ENCODE measurements at regions not wholly inside any gene's neighbourhood (a gene's known extent, or its start where the extent isn't known, plus 50 kb on each side); places are given as distances from the start of the nearest gene placed in this dataset.
A peak's percentile ranks its signal among the peaks of the same experiment; 100 is the strongest.

DNA sequence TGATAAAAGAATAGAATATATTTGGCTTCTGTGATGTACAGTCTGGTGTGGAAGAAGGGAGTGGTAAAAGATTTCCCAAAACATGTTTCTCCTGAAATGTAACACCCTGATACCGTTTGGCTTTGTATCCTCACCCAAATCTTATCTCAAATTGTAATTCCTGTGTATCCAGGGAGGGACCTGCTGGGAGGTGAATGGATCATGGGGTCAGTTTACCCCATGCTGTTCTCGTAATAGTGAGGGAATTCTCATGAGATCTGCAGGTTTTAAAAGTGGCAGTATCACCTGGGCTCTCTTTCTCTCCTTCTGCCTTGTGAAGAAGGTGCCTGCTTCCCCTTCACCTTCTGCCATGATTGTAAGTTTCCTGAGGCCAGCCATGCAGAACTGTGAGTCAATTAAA, 1070.8 kb downstream of the IGSF11 start:
- H3K27me3 ChIP-seq = no peaks in the 10 kb centered on the region
- DNase-seq = no peak

DNA sequence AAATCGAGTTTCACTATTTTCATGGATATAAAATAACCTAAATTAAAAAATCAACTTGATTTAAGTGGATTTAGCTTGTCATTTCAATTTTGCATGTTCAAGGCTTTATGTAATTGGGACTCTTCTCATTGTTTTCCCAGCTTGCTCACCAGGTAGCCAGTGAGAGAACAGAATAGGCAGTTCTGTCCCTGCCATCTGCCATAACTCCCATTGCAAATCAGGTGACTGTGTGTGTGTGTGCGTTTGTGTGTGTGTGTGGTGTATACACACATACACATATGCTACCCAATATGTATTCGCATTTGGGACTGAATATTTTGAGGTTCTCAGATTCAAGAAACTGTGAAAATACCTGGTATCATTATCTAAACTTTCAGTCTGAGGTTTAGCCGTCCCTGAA, 1069.8 kb downstream of the IGSF11 start:
- H3K27me3 ChIP-seq = no peaks in the 10 kb centered on the region
- no peaks in the 10 kb centered on the region for H3K9me3 ChIP-seq
- DNase-seq = no peak
- no peak overlapping the region for H3K4me3 ChIP-seq
- H3K36me3 ChIP-seq = no peaks in the 10 kb centered on the region

More for the DNA sequence above, 1070.8 kb downstream of the IGSF11 start:
- H3K9me3 ChIP-seq = no peaks in the 10 kb centered on the region
- no peaks in the 10 kb centered on the region for H3K36me3 ChIP-seq
- H3K4me3 ChIP-seq = no peak overlapping the region

DNA sequence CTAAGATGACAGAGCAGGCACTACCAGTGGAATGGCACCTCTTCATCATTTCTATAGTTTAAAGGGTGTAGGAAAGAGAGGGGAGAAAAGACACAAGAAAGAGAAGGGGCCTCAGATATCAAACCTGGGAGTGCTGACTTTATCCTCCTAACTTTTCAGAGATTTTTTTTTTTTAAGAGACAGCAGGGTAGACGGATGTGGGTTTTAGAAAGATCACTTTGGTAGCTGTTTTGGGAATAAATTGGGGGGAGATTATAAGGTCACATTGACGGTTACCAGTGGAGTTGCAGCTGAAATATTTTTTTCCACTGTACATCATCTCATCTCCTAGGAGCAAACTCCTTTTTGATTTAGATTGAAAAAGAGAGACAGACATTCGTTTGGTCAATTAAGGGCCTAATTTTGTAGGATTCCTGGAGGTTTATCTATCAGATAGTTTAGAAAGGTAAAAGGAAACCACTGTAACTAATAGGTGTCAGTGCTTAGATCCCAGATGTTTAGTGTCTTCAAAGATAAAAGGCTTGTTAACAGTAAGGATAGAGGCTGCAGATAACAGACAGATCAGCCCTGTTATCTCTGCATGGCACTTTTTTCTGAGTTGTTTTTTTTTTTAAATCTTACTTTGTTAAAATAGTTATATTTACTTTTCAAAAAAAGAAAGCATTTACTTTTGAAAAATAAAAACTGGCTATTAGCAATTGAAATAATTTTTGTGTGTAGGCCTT, 1057.0 kb downstream of the IGSF11 start:
- H3K27me3 ChIP-seq = no peaks in the 10 kb centered on the region
- DNase-seq = no peak
- no peak overlapping the region for H3K4me3 ChIP-seq
- H3K9me3 ChIP-seq = no peaks in the 10 kb centered on the region
- H3K36me3 ChIP-seq = no peaks in the 10 kb centered on the region

DNA sequence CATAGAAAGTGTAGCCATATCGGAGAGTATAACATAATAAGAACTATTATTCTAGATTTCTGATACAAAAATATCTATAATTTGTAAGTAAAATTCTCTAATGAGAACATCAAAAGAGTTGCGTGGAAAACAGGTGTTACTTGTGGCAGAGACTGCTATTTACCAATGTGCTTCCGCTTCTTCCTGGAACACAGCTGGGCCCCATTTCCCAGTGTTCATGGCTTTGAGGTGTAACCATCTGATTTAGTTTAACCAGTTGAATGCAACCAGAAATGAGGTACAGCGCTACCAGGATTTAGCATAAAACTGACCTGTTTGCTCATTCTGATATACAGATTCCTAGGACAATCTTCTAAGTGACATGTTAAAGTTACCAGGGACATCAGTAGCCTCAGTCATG, 1055.2 kb downstream of the IGSF11 start:
- DNase-seq = no peak
- Histone ChIP-seq H3K9me3 (no peaks in the 10 kb centered on the region), H3K4me3 (no peak overlapping the region), H3K27me3 (no peaks in the 10 kb centered on the region), H3K36me3 (no peaks in the 10 kb centered on the region)

DNA sequence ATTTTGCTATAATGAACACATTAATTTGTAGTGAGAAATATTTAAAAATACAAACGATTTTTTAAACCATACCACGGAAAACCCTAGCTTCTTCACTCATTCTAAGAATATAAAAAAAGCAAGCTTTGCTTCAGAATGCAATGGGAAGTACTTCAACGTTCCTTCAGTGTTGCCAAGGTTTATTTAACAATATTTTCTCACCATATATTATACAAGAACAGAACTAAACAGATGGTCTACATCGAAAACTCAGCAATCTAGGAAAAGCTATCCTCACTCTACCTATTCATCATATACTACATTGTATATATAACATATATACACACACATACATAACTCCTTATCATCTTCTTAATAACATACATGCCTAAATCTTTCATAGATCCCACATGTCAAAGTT, 1047.4 kb downstream of the IGSF11 start:
- Histone ChIP-seq H3K9me3 (no peaks in the 10 kb centered on the region), H3K36me3 (no peaks in the 10 kb centered on the region), H3K4me3 (no peak overlapping the region), H3K27me3 (no peaks in the 10 kb centered on the region)
- DNase-seq = no peak

DNA sequence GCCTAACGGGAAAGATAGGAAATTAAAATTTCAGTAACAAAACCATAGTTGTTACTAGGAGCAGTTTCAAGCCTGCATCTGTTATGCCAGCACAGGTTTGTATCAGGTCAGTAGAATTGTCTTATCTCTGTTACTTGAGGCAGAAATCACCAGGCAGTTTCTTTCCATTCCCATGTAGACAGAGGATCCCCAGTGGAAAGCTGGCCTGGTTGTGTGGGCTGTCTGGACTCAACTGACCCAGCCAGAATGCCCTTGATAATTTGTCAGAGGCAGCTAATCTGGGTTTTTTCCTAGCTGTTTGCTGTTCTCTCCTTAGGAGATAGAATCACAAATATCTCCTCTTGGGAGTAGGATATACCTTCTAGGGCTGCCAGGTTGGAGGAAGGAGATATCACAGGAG, 1044.7 kb downstream of the IGSF11 start:
- no peaks in the 10 kb centered on the region for H3K36me3 ChIP-seq
- H3K27me3 ChIP-seq = no peaks in the 10 kb centered on the region
- DNase-seq = no peak
- no peak overlapping the region for H3K4me3 ChIP-seq
- H3K9me3 ChIP-seq = no peaks in the 10 kb centered on the region

DNA sequence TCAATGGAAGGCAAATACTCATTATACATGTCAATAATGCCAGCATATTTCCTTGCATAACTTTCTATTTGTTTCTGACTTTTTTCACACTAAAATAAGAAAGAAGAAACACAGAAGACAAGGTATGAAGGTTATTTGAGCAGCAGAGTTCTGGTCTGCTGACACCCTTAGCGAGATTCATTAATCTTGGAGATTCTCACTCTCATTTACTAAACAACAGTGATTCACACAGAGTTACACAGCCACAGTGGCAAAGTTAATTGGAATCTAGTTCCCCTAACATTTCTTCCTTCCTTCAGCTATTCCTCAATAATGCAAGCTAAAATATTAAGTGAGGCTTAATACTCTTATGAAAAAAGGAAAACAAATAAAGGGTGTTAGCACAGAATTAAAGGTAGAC, 1044.0 kb downstream of the IGSF11 start:
- no peaks in the 10 kb centered on the region for H3K9me3 ChIP-seq
- DNase-seq = no peak
- H3K4me3 ChIP-seq = no peak overlapping the region
- no peaks in the 10 kb centered on the region for H3K27me3 ChIP-seq
- H3K36me3 ChIP-seq = no peaks in the 10 kb centered on the region

DNA sequence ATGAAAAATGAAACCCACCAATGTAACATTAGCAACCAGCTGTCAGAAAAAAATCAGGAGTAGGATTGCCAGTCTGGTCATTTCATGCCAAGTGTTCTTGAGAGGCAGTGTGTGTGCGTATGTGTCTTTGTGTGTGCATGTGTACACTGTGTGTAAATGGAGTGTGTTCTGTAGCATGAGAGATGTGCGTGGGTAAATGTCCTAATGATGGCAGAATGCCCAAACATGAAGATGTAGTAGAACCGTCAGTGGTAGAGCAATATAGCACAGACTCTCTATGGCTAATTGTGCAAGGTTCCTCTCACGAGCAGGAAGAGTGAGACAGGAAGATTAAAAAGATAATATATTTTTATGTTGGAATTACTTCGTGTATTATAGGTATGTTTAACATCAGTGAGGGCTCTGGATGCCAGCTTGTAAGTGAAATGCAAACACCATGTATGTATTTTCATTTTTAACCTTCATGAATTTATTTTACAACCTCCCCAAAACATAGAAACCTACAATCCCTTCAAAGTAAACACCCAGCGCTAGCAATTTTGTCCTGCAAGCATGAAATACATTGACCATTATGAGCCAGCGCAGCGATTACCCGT, 1038.7 kb downstream of the IGSF11 start:
- no peak for DNase-seq
- H3K4me3 ChIP-seq = peak overlapping the region; percentile 70
- H3K36me3 ChIP-seq = no peaks in the 10 kb centered on the region
- no peaks in the 10 kb centered on the region for H3K9me3 ChIP-seq
- no peaks in the 10 kb centered on the region for H3K27me3 ChIP-seq

DNA sequence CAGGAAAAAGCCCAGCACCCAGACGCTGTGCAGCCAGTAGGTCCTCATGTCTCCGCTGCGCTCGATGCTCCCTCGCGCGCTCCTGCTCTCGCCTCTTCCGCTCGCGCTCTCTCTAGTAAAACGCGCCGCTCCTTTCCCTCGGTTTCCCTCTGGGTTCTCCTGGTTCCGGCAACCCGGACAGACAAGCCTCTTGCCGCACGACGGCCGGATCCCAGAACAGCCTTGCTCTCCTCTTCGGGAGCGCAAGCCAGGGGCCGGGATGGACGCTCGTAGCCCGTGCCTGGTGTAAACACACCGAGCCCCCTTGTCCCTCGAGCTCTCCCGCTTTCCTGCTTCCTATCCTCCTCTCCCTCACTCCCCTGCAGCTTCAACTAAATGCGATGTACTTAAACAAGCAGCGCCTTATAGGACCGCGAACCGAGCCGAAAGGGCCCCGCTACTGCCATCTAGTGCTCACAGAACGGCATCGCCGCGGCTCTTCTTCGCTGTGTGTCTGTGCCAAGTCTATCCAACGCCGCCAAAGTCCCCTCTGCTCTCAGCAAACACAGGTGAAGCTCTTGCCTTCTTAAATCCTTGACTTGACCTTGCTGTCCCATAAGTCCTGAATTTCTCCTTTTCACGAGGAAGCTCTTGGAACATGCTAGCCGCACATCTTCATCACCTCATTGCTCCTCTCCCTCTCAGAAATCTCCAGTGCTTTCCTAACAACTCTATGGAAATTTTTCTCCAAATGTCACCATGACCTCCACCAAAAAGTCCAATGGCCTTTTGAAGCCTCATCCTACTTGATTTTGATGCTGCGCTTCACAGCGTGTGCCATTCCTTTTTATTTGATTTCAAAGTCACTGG, 1037.2 kb downstream of the IGSF11 start:
- no peaks in the 10 kb centered on the region for H3K9me3 ChIP-seq

DNA sequence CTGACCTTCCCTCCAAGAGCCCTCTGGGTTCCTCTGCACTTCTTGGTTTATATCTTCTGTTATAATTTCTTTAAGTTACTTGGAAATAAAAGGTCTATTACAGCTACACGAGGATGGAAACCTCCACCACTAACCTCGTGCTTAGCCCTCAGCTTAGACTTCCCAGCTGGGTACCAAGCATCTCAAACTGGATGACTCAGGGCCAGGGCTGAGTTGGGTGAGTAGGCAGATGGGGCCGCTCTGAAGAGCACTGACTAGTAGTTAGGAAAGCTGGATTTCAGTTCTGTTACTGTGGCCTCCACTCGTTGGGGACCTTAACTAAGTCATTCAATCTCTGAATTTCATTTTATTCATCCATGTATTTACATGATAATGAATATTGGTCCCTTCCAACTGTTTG, 1036.6 kb downstream of the IGSF11 start:
- Histone ChIP-seq H3K27me3 (no peaks in the 10 kb centered on the region), H3K4me3 (no peak overlapping the region), H3K36me3 (no peaks in the 10 kb centered on the region), H3K9me3 (no peaks in the 10 kb centered on the region)
- peak; percentile 83 for DNase-seq

More for the DNA sequence above, 1037.2 kb downstream of the IGSF11 start:
- Histone ChIP-seq H3K27me3 (no peaks in the 10 kb centered on the region), H3K4me3 (peak overlapping the region; percentile 70), H3K36me3 (no peaks in the 10 kb centered on the region)
- peak; percentile 77 for DNase-seq

DNA sequence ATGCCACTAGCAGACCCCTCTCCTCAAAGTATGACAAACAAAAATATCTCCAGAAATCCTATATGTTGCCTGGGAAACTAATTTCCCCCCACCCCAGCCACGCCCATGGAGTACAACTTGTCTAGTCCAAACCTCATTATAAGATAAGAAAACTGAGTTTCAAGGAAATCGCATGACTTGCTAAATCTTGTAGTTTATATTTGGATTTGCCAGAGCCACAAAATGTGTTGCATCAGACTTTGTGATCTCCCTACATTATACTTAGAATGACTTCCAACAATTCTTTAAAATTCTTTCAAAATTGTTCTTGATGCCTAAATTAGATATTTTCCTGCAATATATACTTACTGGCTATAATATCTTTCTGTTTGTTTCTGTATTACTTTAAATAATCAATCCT, 1034.4 kb downstream of the IGSF11 start:
- no peak for DNase-seq
- H3K36me3 ChIP-seq = no peaks in the 10 kb centered on the region
- no peaks in the 10 kb centered on the region for H3K9me3 ChIP-seq
- no peaks in the 10 kb centered on the region for H3K27me3 ChIP-seq
- no peak overlapping the region for H3K4me3 ChIP-seq

DNA sequence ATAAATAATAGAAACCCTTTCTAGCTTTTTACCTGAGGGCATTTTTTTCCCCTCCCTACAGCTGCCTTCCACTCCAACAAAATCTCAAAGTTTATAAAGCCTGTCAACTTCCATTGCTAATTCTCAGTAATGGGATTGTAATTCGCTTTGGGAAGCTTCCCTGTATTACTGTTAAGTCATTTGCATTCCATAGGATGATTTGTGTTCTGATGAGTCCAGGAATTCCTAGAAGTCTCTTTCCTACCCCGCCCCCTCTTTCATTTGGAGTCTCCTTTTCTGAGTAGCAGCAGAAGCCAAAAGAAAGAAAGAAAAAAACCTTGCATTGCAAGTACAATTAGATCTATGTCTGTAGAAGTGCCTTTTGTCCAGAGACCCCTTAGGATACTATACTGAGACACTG, 1033.3 kb downstream of the IGSF11 start:
- Histone ChIP-seq H3K4me3 (no peak overlapping the region), H3K27me3 (no peaks in the 10 kb centered on the region), H3K9me3 (no peaks in the 10 kb centered on the region), H3K36me3 (no peaks in the 10 kb centered on the region)
- no peak for DNase-seq

DNA sequence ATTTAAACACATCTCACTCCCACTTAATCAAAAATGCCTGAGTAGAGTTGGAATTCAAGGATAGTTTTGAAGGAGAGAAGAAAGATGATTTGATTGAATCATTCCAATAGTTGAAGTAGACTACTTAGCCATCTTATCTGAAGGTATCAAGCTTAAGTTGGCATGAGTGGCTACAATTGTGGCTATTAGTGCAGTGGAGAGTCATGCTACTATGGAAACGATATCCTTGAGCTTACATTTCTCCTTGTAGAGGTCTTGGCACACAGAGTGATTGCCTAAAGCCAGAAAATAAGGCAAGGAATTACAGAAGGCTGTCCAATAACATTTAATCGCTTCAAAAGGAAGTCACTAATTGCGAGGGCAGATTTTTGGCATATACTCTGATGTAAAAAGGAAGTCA, 1022.7 kb downstream of the IGSF11 start:
- no peak overlapping the region for H3K4me3 ChIP-seq
- peaks cover 3% of the 10 kb centered on the region; the same call in 1 of the 2 replicates for H3K9me3 ChIP-seq
- no peaks in the 10 kb centered on the region for H3K27me3 ChIP-seq
- H3K36me3 ChIP-seq = no peaks in the 10 kb centered on the region
- no peak for DNase-seq

DNA sequence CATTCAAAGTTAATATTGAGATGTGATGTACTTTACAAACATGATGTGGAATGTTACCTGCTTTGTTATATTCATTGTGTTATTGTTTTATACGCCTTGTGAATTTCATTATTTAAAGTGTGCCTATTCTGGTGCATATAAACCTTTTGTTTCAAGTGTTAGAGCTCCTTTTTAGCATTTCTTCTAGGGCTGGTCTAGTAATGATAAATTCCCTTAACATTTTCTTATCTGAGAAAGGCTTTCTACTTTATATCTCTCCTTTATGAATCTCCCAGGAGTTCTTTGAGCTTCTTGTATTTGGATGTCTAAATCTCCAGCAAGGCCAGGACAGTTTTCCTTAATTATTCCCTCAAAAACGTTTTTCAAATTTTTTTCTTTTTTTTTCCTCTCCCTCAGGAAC, 1005.6 kb downstream of the IGSF11 start:
- H3K9me3 ChIP-seq = peaks cover 13% of the 10 kb centered on the region
- no peak for DNase-seq
- H3K27me3 ChIP-seq = no peaks in the 10 kb centered on the region
- no peaks in the 10 kb centered on the region for H3K36me3 ChIP-seq
- H3K4me3 ChIP-seq = no peak overlapping the region

DNA sequence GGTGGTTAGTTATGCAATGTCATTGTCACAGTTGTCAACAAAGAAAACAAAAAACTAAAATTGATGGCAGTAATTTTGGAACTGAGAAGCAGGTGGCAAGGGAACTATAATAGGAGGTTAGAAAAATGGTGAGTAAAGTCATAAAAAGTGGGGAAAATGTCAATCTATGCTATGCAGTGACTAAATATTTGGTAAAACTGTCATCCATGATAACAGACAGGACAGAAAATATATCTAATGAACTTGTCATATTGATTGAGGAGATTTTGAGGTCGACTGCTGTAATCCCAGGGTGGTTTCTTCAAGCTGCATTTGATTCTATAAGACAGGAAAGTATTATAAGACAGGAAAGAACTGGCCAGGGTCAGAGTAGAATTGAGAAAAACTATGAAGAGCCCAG, 998.4 kb downstream of the IGSF11 start:
- DNase-seq = no peak
- H3K4me3 ChIP-seq = no peak overlapping the region
- H3K9me3 ChIP-seq = peaks cover 8% of the 10 kb centered on the region; the same call in 1 of the 2 replicates
- no peaks in the 10 kb centered on the region for H3K36me3 ChIP-seq
- H3K27me3 ChIP-seq = no peaks in the 10 kb centered on the region

DNA sequence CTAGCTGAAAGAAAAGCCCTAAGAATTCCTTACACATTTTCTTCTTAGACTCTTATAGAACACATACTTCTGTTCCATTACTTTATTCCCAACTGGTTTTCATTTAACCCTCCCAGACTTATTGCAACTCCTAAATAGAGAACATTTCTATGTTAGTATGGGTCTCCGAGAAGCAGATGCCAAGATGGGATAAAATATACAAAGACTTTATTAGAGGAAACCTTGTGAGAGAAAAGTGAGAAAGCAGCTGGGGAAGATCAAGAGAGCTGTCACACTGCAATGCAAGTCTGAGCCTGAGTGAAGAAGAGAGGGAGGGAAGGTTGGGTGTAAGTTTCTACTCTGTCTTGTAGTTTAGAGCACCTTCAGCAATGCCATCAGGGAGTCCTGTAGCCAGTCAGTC, 979.3 kb downstream of the IGSF11 start:
- DNase-seq = no peak
- Histone ChIP-seq H3K9me3 (no peaks in the 10 kb centered on the region), H3K36me3 (no peaks in the 10 kb centered on the region), H3K4me3 (no peak overlapping the region), H3K27me3 (no peaks in the 10 kb centered on the region)

DNA sequence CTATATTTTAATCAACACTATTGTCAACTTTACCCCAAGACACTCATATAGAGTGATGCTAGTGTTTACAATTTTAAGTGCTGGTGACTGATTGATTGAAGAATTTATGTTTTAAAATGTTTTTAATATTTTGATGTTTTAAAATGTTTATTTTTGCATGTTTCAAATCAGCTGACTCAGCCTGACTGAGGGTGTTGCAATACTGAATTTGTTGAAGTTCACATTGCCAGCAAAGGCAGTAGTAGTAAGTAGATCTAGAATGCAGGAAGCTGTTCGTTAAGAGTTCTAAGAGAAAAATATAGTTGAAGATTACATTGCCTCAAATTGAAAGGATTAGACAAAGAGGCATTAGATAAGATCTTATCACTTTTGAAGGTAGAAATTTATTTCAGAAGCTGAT, 977.6 kb downstream of the IGSF11 start:
- H3K27me3 ChIP-seq = no peaks in the 10 kb centered on the region
- no peaks in the 10 kb centered on the region for H3K36me3 ChIP-seq
- H3K4me3 ChIP-seq = no peak overlapping the region
- no peak for DNase-seq
- no peaks in the 10 kb centered on the region for H3K9me3 ChIP-seq

Data from MG63 (cell line).